ENCODE measurements at regions not wholly inside any gene's neighbourhood (a gene's known extent, or its start where the extent isn't known, plus 50 kb on each side); places are given as distances from the start of the nearest gene placed in this dataset.

GRCh38 chr2:155770516-155770915 is 562.0 kb downstream of the NR4A2 start:
- H3K4me1 ChIP-seq, result no peaks in the 10 kb centered on the region
- H3K27ac ChIP-seq, result no peak overlapping the region
- no peaks in the 10 kb centered on the region for H3K9me3 ChIP-seq
- no peak overlapping the region for H3K4me3 ChIP-seq
- no peak for DNase-seq
- H3K27me3 ChIP-seq, result no peaks in the 10 kb centered on the region
- TF ChIP-seq CTCF (IDR thresholded peaks at IDR 0.05) (no peak), POLR2A (IDR thresholded peaks at IDR 0.05) (no peak)
- no peaks in the 10 kb centered on the region for H3K36me3 ChIP-seq
- intact Hi-C loops (cut with DNase I; ENCODE audit: low total_unique reads), result no loop called here

- intact Hi-C loops (cut with DNase I; ENCODE audit: low total_unique reads), result no loop called here
- Histone ChIP-seq H3K36me3 (no peaks in the 10 kb centered on the region), H3K27ac (no peak overlapping the region), H3K4me3 (no peak overlapping the region), H3K9me3 (no peaks in the 10 kb centered on the region), H3K4me1 (no peaks in the 10 kb centered on the region), H3K27me3 (no peaks in the 10 kb centered on the region)
- TF ChIP-seq POLR2A (IDR thresholded peaks at IDR 0.05) (no peak), CTCF (IDR thresholded peaks at IDR 0.05) (no peak)
- no peak for DNase-seq
These were observed 566.0 kb downstream of the NR4A2 start for GRCh38 chr2:155766342-155767115.

- Histone ChIP-seq H3K27me3 (no peaks in the 10 kb centered on the region), H3K9me3 (no peaks in the 10 kb centered on the region), H3K4me1 (no peaks in the 10 kb centered on the region), H3K27ac (no peak overlapping the region), H3K4me3 (no peak overlapping the region), H3K36me3 (no peaks in the 10 kb centered on the region)
- intact Hi-C loops (cut with DNase I; ENCODE audit: low total_unique reads), result no loop called here
- TF ChIP-seq CTCF (IDR thresholded peaks at IDR 0.05), result no peak
- no peak for TF ChIP-seq POLR2A (IDR thresholded peaks at IDR 0.05)
- no peak for DNase-seq
These were observed 577.0 kb downstream of the NR4A2 start for GRCh38 chr2:155755481-155755880.

GRCh38 chr2:155748131-155748530 is 584.4 kb downstream of the NR4A2 start:
- Histone ChIP-seq H3K27me3 (no peaks in the 10 kb centered on the region), H3K27ac (no peak overlapping the region), H3K36me3 (no peaks in the 10 kb centered on the region), H3K4me3 (no peak overlapping the region), H3K9me3 (no peaks in the 10 kb centered on the region), H3K4me1 (no peaks in the 10 kb centered on the region)
- no peak for DNase-seq
- TF ChIP-seq CTCF (IDR thresholded peaks at IDR 0.05) (no peak), POLR2A (IDR thresholded peaks at IDR 0.05) (no peak)
- intact Hi-C loops (cut with DNase I; ENCODE audit: low total_unique reads), result no loop called here

- intact Hi-C loops (cut with DNase I; ENCODE audit: low total_unique reads), result no loop called here
These were observed 585.0 kb downstream of the NR4A2 start for GRCh38 chr2:155747531-155747930.

More at GRCh38 chr2:155747531-155747930, 585.0 kb downstream of the NR4A2 start:
- Histone ChIP-seq H3K4me3 (no peak overlapping the region), H3K4me1 (no peaks in the 10 kb centered on the region), H3K27me3 (no peaks in the 10 kb centered on the region), H3K9me3 (no peaks in the 10 kb centered on the region), H3K27ac (no peak overlapping the region), H3K36me3 (no peaks in the 10 kb centered on the region)
- DNase-seq, result no peak
- TF ChIP-seq POLR2A (IDR thresholded peaks at IDR 0.05) (no peak), CTCF (IDR thresholded peaks at IDR 0.05) (no peak)
